NB4 (cell line): ENCODE measurements at regions not wholly inside any gene's neighbourhood (a gene's known extent, or its start where the extent isn't known, plus 50 kb on each side); places are given as distances from the start of the nearest gene placed in this dataset.
"Not testable (repeated sequence)": the region's sequence is repeated elsewhere in the genome, so short reads cannot be mapped to it uniquely, and the experiment has no call there.

Experiments used
- DNase-seq: peaks from one replicate; pipeline ENCODE4 v3.0.0; 2010; ENCODE audit warnings: low read depth
- H3K4me3 ChIP-seq: one replicate; pipeline ENCODE4 v1.5.1; 2011; ENCODE audit warnings: mild to moderate bottlenecking, low read depth, low read length, moderate library complexity
- MYC ChIP-seq: IDR thresholded peaks from 2 replicates; pipeline ENCODE4 v1.6.1; 2011; ENCODE audit warnings: low read depth, low read length
- POLR2A ChIP-seq: IDR thresholded peaks from 2 replicates; pipeline ENCODE4 v1.6.1; 2011; ENCODE audit warnings: mild to moderate bottlenecking; ENCODE audit not compliant: insufficient read length; ENCODE audit errors: extremely low read depth
- TF ChIP-seq, protein P1 (sequence below): IDR thresholded peaks from one replicate; pipeline ENCODE4 v1.5.1; 2012; ENCODE audit warnings: low read depth, low read length
- TF ChIP-seq, protein P2 (sequence below): IDR thresholded peaks from 2 replicates; pipeline ENCODE4 v1.6.1; 2011; ENCODE audit warnings: low read depth, low read length

DNA sequence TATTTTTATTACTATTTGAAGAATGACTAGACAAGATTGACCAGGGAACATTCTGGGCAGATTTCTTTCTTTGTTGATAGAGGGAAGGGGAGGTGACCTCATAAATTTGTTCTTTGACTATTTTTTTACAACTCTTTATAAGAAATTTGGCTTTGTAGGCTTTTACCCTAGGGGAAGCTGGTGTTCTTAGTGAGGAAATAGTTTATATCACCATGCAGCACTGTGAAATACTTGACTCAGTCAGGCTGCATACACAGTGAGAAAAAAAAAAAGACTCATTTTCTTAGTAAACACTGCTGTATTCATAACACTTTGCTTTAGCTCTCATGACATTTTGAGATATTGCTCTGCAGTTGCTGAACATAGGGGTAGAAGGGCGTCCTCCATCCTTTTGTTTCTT, 336.6 kb upstream of the PIK3R1 start:
- H3K4me3 ChIP-seq: no peak overlapping the region
- no peak for TF ChIP-seq MYC
- TF ChIP-seq, protein P1, sequence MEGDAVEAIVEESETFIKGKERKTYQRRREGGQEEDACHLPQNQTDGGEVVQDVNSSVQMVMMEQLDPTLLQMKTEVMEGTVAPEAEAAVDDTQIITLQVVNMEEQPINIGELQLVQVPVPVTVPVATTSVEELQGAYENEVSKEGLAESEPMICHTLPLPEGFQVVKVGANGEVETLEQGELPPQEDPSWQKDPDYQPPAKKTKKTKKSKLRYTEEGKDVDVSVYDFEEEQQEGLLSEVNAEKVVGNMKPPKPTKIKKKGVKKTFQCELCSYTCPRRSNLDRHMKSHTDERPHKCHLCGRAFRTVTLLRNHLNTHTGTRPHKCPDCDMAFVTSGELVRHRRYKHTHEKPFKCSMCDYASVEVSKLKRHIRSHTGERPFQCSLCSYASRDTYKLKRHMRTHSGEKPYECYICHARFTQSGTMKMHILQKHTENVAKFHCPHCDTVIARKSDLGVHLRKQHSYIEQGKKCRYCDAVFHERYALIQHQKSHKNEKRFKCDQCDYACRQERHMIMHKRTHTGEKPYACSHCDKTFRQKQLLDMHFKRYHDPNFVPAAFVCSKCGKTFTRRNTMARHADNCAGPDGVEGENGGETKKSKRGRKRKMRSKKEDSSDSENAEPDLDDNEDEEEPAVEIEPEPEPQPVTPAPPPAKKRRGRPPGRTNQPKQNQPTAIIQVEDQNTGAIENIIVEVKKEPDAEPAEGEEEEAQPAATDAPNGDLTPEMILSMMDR: no peak
- TF ChIP-seq, protein P2, sequence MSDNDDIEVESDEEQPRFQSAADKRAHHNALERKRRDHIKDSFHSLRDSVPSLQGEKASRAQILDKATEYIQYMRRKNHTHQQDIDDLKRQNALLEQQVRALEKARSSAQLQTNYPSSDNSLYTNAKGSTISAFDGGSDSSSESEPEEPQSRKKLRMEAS: no peak
- TF ChIP-seq POLR2A: no peak
- no peak for DNase-seq

DNA sequence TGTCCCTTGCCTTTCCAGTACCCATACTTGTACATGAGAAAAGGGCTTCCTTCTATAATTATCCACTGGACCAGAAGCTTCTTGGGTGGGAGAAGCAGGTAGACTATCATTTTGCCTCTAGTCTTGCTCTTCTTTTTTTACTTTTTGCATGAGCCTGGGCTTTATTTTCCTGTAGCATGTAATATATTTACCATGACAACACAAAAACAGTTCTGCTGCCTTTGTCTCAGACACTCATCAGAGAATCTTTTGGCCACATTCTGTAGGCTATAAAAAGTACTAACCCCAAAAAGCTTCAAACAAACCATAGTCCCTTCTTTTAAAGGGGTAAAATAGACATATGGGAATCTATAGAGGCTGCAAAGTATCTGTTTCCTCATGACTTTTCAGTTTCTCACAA, 339.2 kb upstream of the PIK3R1 start:
- no peak for DNase-seq

DNA sequence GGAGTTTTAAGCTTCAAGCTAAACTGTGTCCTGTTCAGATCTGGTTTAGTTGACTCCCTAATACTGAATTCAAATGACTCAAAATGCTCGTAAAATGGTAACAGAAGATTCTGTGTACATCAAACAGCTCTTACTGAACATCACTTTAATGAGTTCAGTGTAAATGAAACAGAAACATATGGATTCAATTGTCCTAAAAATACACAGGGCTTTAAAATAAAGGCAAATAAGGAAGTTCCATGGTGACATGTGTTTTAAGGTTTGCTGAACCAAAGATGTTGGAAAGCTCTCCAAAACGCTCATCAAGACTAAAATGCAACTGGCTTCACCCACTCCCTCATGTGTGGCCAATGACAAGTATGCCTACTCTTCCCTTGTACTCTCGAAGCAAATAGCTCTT, 340.0 kb upstream of the PIK3R1 start:
- TF ChIP-seq, protein P2: no peak
- TF ChIP-seq MYC: no peak
- TF ChIP-seq, protein P1: no peak
- no peak for TF ChIP-seq POLR2A

More for the DNA sequence above, 339.2 kb upstream of the PIK3R1 start:
- TF ChIP-seq, protein P2: no peak
- TF ChIP-seq MYC (no peak), POLR2A (no peak)
- TF ChIP-seq, protein P1: no peak
- H3K4me3 ChIP-seq: no peak overlapping the region

DNA sequence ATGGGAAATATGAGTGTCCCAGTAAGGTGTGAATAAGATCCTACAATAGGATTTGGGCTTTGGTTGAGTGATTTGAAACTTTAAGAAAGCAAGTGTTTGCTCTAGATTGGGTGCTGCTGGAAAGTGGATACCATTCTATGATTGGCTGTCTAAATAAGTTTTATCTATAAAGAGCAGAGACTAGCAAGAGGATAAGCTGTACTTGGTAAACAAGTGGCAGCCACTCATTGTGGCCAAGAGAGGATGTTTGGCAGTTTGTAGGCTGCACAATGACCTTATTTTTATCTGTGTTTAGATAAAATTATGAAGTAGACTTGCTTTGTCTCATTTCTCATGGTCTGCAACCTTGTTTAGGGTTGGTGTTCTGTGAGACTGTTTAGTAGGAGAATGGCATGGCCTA, 341.6 kb upstream of the PIK3R1 start:
- H3K4me3 ChIP-seq: no peak overlapping the region
- DNase-seq: no peak
- TF ChIP-seq, protein P1: no peak
- TF ChIP-seq, protein P2: no peak
- TF ChIP-seq MYC: no peak
- TF ChIP-seq POLR2A: no peak

More for the DNA sequence above, 340.0 kb upstream of the PIK3R1 start:
- no peak for DNase-seq
- no peak overlapping the region for H3K4me3 ChIP-seq

DNA sequence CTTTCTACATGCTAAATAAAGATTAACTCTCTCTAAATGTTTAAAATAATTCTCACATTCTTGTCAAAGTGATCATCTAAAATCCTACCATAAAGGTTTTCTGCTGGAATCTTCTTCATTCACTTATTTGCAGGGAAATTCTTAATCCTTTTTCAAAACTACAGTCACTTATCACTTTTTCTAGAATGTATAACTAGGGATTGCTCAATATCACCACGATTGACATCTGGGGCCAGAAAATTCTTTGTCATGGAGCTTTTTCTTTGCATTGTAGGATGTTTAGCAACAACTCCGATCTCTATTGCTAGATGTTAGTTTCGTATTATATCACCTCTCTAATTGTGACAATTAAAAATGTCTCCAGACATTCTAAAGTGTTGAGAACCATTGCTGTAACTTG, 344.9 kb upstream of the PIK3R1 start:
- TF ChIP-seq MYC: no peak
- TF ChIP-seq, protein P1: no peak
- TF ChIP-seq, protein P2: no peak
- no peak for TF ChIP-seq POLR2A

DNA sequence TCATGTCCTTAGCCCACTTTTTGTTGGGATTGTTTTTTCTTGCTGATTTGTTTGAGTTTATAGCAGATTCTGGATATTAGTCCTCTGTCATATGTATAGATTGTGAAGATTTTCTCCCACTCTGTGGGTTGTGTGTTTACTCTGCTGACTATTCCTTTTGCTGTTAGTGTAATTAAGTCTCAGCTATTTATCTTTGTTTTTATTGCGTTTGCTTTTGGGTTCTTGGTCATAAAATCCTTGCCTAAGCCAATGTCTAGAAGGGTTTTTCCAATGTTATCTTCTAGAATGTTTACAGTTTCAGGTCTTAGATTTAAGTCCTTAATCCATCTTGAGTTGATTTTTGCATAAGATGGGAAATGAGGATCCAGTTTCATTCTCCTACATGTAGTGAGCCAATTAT, 351.2 kb upstream of the PIK3R1 start:
- not testable (repeated sequence) for DNase-seq, H3K4me3 ChIP-seq

More for the DNA sequence above, 344.9 kb upstream of the PIK3R1 start:
- H3K4me3 ChIP-seq: no peak overlapping the region
- no peak for DNase-seq
